Activated CD4-positive, alpha-beta T cell treated with anti-CD3 and anti-CD28 coated beads, Interleukin-2, amount 10 ng/mL, durations not matched to agents 7 days and 5 days (primary cell): ENCODE measurements at regions not wholly inside any gene's neighbourhood (a gene's known extent, or its start where the extent isn't known, plus 50 kb on each side); places are given as distances from the start of the nearest gene placed in this dataset.
"Not testable (repeated sequence)": the region's sequence is repeated elsewhere in the genome, so short reads cannot be mapped to it uniquely, and the experiment has no call there.

Experiments
- CTCF ChIA-PET: fragments of 350-600 bp; sonication (Branson Sonifier 250); formaldehyde crosslinking; loops from one replicate; lab custom pipeline; 2021; ENCODE audit warnings: antibody characterized with exemption; lab: Charles Lee
- POLR2A ChIA-PET: fragments of 350-600 bp; sonication (Branson Sonifier 250); formaldehyde crosslinking; loops from one replicate; lab custom pipeline; 2021; ENCODE audit warnings: antibody characterized with exemption; lab: Charles Lee
- DNase-seq: peaks from one replicate; pipeline ENCODE4 v3.0.0-alpha.2; 2020
- H3K27ac Mint-ChIP-seq: one replicate; pipeline ENCODE4 v1.8.0; 2021; ENCODE audit warnings: mild to moderate bottlenecking, moderate library complexity, mixed read lengths
- H3K27me3 Mint-ChIP-seq: one replicate; pipeline ENCODE4 v1.8.0; 2021; ENCODE audit warnings: mixed read lengths
- H3K36me3 Mint-ChIP-seq: one replicate; pipeline ENCODE4 v1.8.0; 2021; ENCODE audit warnings: low read depth, mixed read lengths
- H3K4me1 Mint-ChIP-seq: one replicate; pipeline ENCODE4 v1.8.0; 2021; ENCODE audit warnings: mixed read lengths
- H3K4me3 Mint-ChIP-seq: one replicate; pipeline ENCODE4 v1.8.0; 2021; ENCODE audit warnings: mild to moderate bottlenecking, moderate library complexity, mixed read lengths
- H3K9me3 Mint-ChIP-seq: one replicate; pipeline ENCODE4 v1.8.0; 2021; ENCODE audit warnings: mixed read lengths

- DNase-seq, result no peak
- Mint-ChIP-seq H3K27me3 (no peaks in the 10 kb centered on the region), H3K4me1 (no peaks in the 10 kb centered on the region), H3K36me3 (no peaks in the 10 kb centered on the region), H3K27ac (no peak overlapping the region), H3K4me3 (no peak overlapping the region), H3K9me3 (peaks cover 10% of the 10 kb centered on the region)
- POLR2A ChIA-PET, result no interaction called here
- CTCF ChIA-PET, result interaction anchor here (0.6 kb wide), 1 partner anchor 208 kb away, joined by 3 read pairs; no protein-coding TSS in a partner anchor
These were observed 697.5 kb upstream of the GNPDA2 start for GRCh38 chr4:45423896-45424295.

DNA sequence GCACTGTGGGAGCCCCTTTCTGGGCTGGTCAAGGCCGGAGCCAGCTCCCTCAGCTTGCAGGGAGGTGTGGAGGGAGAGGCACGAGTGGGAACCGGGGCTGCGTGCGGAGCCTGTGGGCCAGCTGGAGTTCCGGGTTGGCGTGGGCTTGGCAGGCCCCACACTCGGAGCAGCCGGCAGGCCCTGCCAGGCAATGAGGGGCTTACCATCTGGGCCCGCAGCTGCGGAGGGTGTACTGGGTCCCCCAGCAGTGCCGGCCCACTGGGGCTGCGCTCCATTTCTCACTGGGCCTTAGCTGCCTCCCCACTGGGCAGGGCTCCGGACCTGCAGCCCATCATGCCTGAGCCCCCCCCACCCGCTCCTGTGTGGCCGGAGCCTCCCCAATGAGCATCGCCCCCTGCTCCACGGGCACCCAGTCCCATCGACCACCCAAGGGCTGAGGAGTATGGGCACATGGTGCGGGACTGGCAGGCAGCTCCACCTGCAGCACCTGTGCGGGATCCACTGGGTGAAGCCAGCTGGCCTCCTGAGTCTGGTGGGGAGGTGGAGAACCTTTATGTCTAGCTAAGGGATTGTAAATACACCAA, 693.8 kb upstream of the GNPDA2 start:
- CTCF ChIA-PET, POLR2A ChIA-PET, H3K36me3 Mint-ChIP-seq, H3K27ac Mint-ChIP-seq, H3K4me3 Mint-ChIP-seq, H3K4me1 Mint-ChIP-seq, DNase-seq, H3K27me3 Mint-ChIP-seq: not testable (repeated sequence)
- H3K9me3 Mint-ChIP-seq, result peaks cover 10% of the 10 kb centered on the region

- no peak overlapping the region for H3K4me3 Mint-ChIP-seq
- H3K36me3 Mint-ChIP-seq, result no peaks in the 10 kb centered on the region
These were observed 684.4 kb upstream of the GNPDA2 start for GRCh38 chr4:45410701-45411210.

GRCh38 chr4:45409536-45409935, 683.2 kb upstream of the GNPDA2 start:
- ChIA-PET POLR2A (no interaction called here), CTCF (no interaction called here)
- DNase-seq, result no peak
- Mint-ChIP-seq H3K4me3 (no peak overlapping the region), H3K27ac (no peak overlapping the region), H3K36me3 (no peaks in the 10 kb centered on the region), H3K9me3 (peaks cover 5% of the 10 kb centered on the region), H3K4me1 (no peaks in the 10 kb centered on the region), H3K27me3 (no peaks in the 10 kb centered on the region)

More at GRCh38 chr4:45410701-45411210, 684.4 kb upstream of the GNPDA2 start:
- Mint-ChIP-seq H3K27me3 (no peaks in the 10 kb centered on the region), H3K27ac (no peak overlapping the region), H3K9me3 (peaks cover 3% of the 10 kb centered on the region), H3K4me1 (no peaks in the 10 kb centered on the region)
- DNase-seq, result no peak
- ChIA-PET CTCF (no interaction called here), POLR2A (no interaction called here)

GRCh38 chr4:45408996-45409395, 682.6 kb upstream of the GNPDA2 start:
- Mint-ChIP-seq H3K27me3 (no peaks in the 10 kb centered on the region), H3K27ac (no peak overlapping the region), H3K36me3 (no peaks in the 10 kb centered on the region), H3K4me3 (no peak overlapping the region), H3K9me3 (peaks cover 6% of the 10 kb centered on the region), H3K4me1 (no peaks in the 10 kb centered on the region)
- ChIA-PET POLR2A (no interaction called here), CTCF (no interaction called here)
- no peak for DNase-seq

GRCh38 chr4:45399116-45399515, 672.8 kb upstream of the GNPDA2 start:
- H3K9me3 Mint-ChIP-seq, result peaks cover 14% of the 10 kb centered on the region
- H3K27ac Mint-ChIP-seq, result no peak overlapping the region
- no peak overlapping the region for H3K4me3 Mint-ChIP-seq
- DNase-seq, result no peak
- CTCF ChIA-PET, result no interaction called here
- POLR2A ChIA-PET, result no interaction called here
- H3K27me3 Mint-ChIP-seq, result no peaks in the 10 kb centered on the region
- H3K4me1 Mint-ChIP-seq, result no peaks in the 10 kb centered on the region
- no peaks in the 10 kb centered on the region for H3K36me3 Mint-ChIP-seq

GRCh38 chr4:45385306-45385705, 659.0 kb upstream of the GNPDA2 start:
- H3K27ac Mint-ChIP-seq, result no peak overlapping the region
- POLR2A ChIA-PET, result no interaction called here
- no peaks in the 10 kb centered on the region for H3K36me3 Mint-ChIP-seq
- H3K4me1 Mint-ChIP-seq, result no peaks in the 10 kb centered on the region
- CTCF ChIA-PET, result no interaction called here
- no peak for DNase-seq
- no peak overlapping the region for H3K4me3 Mint-ChIP-seq
- H3K27me3 Mint-ChIP-seq, result no peaks in the 10 kb centered on the region
- peaks cover 6% of the 10 kb centered on the region for H3K9me3 Mint-ChIP-seq

DNA sequence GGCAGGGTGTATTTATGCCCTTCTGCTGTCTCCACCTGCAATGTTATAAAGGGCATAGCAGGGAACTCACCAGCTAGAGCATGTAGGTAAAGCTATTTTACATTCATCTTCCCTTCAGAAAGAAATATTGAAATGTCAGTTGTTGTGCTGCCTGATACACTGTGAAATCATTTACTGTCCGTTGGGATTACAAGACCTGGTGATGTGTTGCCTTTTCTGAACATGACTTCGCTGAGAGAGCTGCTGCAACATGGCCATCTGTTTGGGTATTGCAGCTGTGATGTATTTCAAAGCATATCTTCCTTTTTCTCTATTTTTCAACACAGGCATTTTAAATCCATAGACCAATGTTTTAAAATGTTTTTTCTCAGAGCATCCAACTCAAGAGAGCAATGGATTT, 644.1 kb upstream of the GNPDA2 start:
- no peak overlapping the region for H3K27ac Mint-ChIP-seq
- no peaks in the 10 kb centered on the region for H3K4me1 Mint-ChIP-seq
- DNase-seq, result no peak
- no peaks in the 10 kb centered on the region for H3K27me3 Mint-ChIP-seq
- peaks cover 6% of the 10 kb centered on the region for H3K9me3 Mint-ChIP-seq
- no peak overlapping the region for H3K4me3 Mint-ChIP-seq
- CTCF ChIA-PET, result no interaction called here
- POLR2A ChIA-PET, result no interaction called here
- no peaks in the 10 kb centered on the region for H3K36me3 Mint-ChIP-seq

- Mint-ChIP-seq H3K4me3 (no peak overlapping the region), H3K27me3 (no peaks in the 10 kb centered on the region), H3K27ac (no peak overlapping the region), H3K36me3 (no peaks in the 10 kb centered on the region), H3K9me3 (peaks cover 6% of the 10 kb centered on the region), H3K4me1 (no peaks in the 10 kb centered on the region)
- CTCF ChIA-PET, result no interaction called here
- DNase-seq, result no peak
- POLR2A ChIA-PET, result no interaction called here
These were observed 642.5 kb upstream of the GNPDA2 start for GRCh38 chr4:45368832-45369231.

GRCh38 chr4:45363931-45364330, 637.6 kb upstream of the GNPDA2 start:
- H3K27me3 Mint-ChIP-seq, result no peaks in the 10 kb centered on the region
- ChIA-PET POLR2A (no interaction called here), CTCF (no interaction called here)
- H3K27ac Mint-ChIP-seq, result no peak overlapping the region
- H3K4me3 Mint-ChIP-seq, result no peak overlapping the region
- H3K9me3 Mint-ChIP-seq, result peaks cover 3% of the 10 kb centered on the region
- H3K36me3 Mint-ChIP-seq, result no peaks in the 10 kb centered on the region
- H3K4me1 Mint-ChIP-seq, result no peaks in the 10 kb centered on the region
- DNase-seq, result no peak

DNA sequence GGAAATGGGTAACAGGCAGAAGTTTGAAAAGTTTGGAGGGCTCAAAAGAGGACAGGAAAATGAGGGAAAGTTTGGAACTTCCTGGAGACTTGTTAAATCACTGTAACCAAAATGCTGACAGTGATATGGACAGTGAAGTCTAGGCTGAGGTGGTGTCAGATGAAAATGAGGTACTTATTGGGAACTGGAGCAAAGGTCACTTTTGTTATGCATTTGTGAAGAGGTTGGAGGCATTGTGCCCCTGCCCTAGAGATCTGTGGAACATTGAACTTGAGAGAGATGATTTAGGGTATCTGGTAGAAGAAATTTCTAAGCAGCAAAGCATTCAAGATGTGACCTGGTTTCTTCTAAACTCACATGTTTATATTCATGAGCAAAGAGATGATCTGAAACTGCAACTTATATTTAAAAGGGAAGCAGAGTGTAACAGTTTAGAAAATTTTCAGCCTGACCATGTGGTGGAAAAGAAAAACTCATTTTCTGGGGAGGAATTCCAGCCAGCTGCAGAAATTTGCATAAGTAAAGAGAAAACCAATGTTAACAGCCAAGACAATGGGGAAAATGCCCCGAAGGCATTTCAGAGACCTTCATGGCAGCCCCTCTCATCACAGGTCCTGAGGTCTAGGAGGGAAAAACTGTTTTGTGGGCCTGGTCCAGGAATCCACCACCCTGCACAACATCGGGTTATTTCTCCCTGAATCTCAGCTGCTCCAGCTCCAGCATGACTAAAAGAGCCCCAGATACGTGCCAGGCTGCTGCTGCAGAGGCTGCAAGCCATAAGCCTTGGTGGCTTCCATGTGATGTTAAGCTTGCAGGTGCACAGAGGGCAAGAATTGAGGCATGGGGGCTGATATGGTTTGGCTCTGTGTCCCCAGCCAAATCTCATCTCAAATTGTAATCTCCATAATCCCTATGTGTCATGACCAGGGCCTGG, 632.5 kb upstream of the GNPDA2 start:
- POLR2A ChIA-PET, result no interaction called here
- H3K4me3 Mint-ChIP-seq, result no peak overlapping the region
- CTCF ChIA-PET, result interaction anchor here (1.0 kb wide), 1 partner anchor 8 kb away, joined by 3 read pairs; no protein-coding TSS in a partner anchor
- H3K27ac Mint-ChIP-seq, result no peak overlapping the region
- peaks cover 3% of the 10 kb centered on the region for H3K9me3 Mint-ChIP-seq
- no peaks in the 10 kb centered on the region for H3K36me3 Mint-ChIP-seq
- H3K4me1 Mint-ChIP-seq, result no peaks in the 10 kb centered on the region
- H3K27me3 Mint-ChIP-seq, result no peaks in the 10 kb centered on the region
- no peak for DNase-seq

DNA sequence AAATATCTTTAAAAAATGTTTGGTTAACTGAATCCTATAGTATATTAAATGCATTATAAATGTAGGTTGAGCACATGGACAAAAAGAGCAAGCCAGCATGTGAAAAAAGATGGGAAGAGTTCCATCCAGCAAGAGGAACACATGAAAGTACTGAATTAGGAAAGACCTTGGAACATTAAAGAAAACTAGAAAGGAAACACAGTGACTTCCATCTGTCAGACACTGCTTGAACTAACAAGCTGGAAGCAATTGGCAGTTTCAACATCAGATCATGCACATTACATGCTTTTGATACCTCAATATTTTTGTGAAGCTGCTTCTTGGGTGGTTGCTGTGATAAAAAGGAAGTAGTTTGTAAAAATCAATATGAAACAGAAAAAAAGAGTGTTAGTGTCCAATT, 626.8 kb upstream of the GNPDA2 start:
- no peaks in the 10 kb centered on the region for H3K4me1 Mint-ChIP-seq
- CTCF ChIA-PET, result no interaction called here
- no peak for DNase-seq
- H3K27me3 Mint-ChIP-seq, result no peaks in the 10 kb centered on the region
- H3K36me3 Mint-ChIP-seq, result no peaks in the 10 kb centered on the region
- H3K27ac Mint-ChIP-seq, result no peak overlapping the region
- H3K4me3 Mint-ChIP-seq, result no peak overlapping the region
- POLR2A ChIA-PET, result no interaction called here
- no peaks in the 10 kb centered on the region for H3K9me3 Mint-ChIP-seq

- ChIA-PET POLR2A (no interaction called here), CTCF (no interaction called here)
- no peak for DNase-seq
- Mint-ChIP-seq H3K9me3 (no peaks in the 10 kb centered on the region), H3K27me3 (no peaks in the 10 kb centered on the region), H3K27ac (no peak overlapping the region), H3K36me3 (no peaks in the 10 kb centered on the region), H3K4me3 (no peak overlapping the region), H3K4me1 (no peaks in the 10 kb centered on the region)
These were observed 624.1 kb upstream of the GNPDA2 start for GRCh38 chr4:45350438-45350837.
